ENCODE measurements at regions not wholly inside any gene's neighbourhood (a gene's known extent, or its start where the extent isn't known, plus 50 kb on each side); places are given as distances from the start of the nearest gene placed in this dataset.

DNA sequence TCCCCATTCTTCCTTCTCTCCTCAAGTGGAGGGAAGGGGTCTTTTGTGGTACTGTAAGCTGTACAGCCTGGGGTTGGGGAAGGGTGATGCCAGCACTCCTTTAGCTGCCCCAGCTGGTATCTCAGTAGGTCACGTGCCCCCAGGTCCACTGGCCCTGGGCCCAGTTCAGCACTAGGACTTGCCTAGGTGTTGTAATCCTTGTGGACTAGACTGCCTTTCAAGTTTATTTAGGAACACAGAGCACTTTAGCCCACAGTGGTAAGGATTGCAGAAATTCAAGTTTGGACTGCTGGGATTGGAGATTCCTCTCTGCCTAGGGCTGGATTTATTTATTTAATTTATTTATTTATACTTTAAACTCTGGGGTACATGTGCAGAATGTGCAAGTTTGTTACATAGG, 569.6 kb downstream of the AACS start:
- H3K9ac ChIP-seq (ENCODE audit: low read length), result no peak overlapping the region
- Mint-ChIP-seq H3K9me3 (ENCODE audit: insufficient read depth) (no peaks in the 10 kb centered on the region), H3K4me1 (no peaks in the 10 kb centered on the region), H3K27ac (no peak overlapping the region), H3K4me3 (no peak overlapping the region), H3K27me3 (peaks cover 4% of the 10 kb centered on the region)
- TF ChIP-seq, protein P1, sequence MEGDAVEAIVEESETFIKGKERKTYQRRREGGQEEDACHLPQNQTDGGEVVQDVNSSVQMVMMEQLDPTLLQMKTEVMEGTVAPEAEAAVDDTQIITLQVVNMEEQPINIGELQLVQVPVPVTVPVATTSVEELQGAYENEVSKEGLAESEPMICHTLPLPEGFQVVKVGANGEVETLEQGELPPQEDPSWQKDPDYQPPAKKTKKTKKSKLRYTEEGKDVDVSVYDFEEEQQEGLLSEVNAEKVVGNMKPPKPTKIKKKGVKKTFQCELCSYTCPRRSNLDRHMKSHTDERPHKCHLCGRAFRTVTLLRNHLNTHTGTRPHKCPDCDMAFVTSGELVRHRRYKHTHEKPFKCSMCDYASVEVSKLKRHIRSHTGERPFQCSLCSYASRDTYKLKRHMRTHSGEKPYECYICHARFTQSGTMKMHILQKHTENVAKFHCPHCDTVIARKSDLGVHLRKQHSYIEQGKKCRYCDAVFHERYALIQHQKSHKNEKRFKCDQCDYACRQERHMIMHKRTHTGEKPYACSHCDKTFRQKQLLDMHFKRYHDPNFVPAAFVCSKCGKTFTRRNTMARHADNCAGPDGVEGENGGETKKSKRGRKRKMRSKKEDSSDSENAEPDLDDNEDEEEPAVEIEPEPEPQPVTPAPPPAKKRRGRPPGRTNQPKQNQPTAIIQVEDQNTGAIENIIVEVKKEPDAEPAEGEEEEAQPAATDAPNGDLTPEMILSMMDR (IDR thresholded peaks at IDR 0.05), result no peak
- TF ChIP-seq EZH2 (IDR thresholded peaks at IDR 0.05; ENCODE audit: borderline replicate concordance, insufficient read depth, low read depth, low read length, poor library complexity, severe bottlenecking), result no peak
- ATAC-seq (ENCODE audit: low read depth) (no peak), DNase-seq (no peak)
- H4K20me1 ChIP-seq (ENCODE audit: control insufficient read depth, insufficient read depth, low read length, poor library complexity, severe bottlenecking), result no peaks in the 10 kb centered on the region
- H3K79me2 ChIP-seq (ENCODE audit: control insufficient read depth, insufficient read depth, low read length), result no peaks in the 10 kb centered on the region
- WGBS (ENCODE audit: insufficient coverage), result 93% methylated on average over 1 of the region's 1 CpG
- H3K27me3 ChIP-seq (replicated peaks in 1 of 4; ENCODE audit: control extremely low read depth in 1 of 4, control insufficient read depth in 3 of 4, insufficient read depth in 4 of 4, low read length in 3 of 4), result no peaks in the 10 kb centered on the region
- H3K4me3 ChIP-seq (ENCODE audit: control extremely low read depth in 1 of 5, extremely low read depth in 1 of 5, insufficient read depth in 1 of 5, low read depth in 2 of 5, low read length in 4 of 5), result no peak overlapping the region
- no peak overlapping the region for H3K4me2 ChIP-seq (replicated peaks; ENCODE audit: low read depth, low read length, poor library complexity, severe bottlenecking)
- no peaks in the 10 kb centered on the region for H3K4me1 ChIP-seq (ENCODE audit: control insufficient read depth in 2 of 2, insufficient read depth in 2 of 2, low read length in 2 of 2)
- CTCF ChIA-PET, result no interaction called here
- H2AFZ ChIP-seq (ENCODE audit: insufficient read depth, low read depth, low read length, poor library complexity, severe bottlenecking), result no peak overlapping the region
- no peaks in the 10 kb centered on the region for H3K36me3 ChIP-seq (replicated peaks in 1 of 2; ENCODE audit: control extremely low read depth in 1 of 2, control insufficient read depth in 1 of 2, extremely low read depth in 1 of 2, insufficient read depth in 2 of 2, low read length in 1 of 2)
- H3K27ac ChIP-seq (ENCODE audit: low read length in 2 of 2), result no peak overlapping the region
- intact Hi-C loops (cut with micrococcal nuclease), result no loop called here
- POLR2A ChIA-PET, result no interaction called here
- H3K9me3 ChIP-seq (ENCODE audit: control extremely low read depth in 1 of 3, control insufficient read depth in 2 of 3, insufficient read depth in 1 of 3, low read length in 2 of 3), result peaks cover 0 to 7% (median 0%) of the 10 kb centered on the region in 3 donors

- Mint-ChIP-seq H3K27me3 (peaks cover 4% of the 10 kb centered on the region), H3K4me1 (no peaks in the 10 kb centered on the region), H3K4me3 (no peak overlapping the region), H3K27ac (no peak overlapping the region), H3K9me3 (ENCODE audit: insufficient read depth) (no peaks in the 10 kb centered on the region)
- DNase-seq (no peak), ATAC-seq (ENCODE audit: low read depth) (no peak)
- Histone ChIP-seq H3K79me2 (ENCODE audit: control insufficient read depth, insufficient read depth, low read length) (no peaks in the 10 kb centered on the region), H3K4me1 (ENCODE audit: control insufficient read depth in 2 of 2, insufficient read depth in 2 of 2, low read length in 2 of 2) (no peaks in the 10 kb centered on the region), H3K4me3 (ENCODE audit: control extremely low read depth in 1 of 5, extremely low read depth in 1 of 5, insufficient read depth in 1 of 5, low read depth in 2 of 5, low read length in 4 of 5) (no peak overlapping the region), H3K27ac (ENCODE audit: low read length in 2 of 2) (no peak overlapping the region), H3K9ac (ENCODE audit: low read length) (no peak overlapping the region), H3K36me3 (replicated peaks in 1 of 2; ENCODE audit: control extremely low read depth in 1 of 2, control insufficient read depth in 1 of 2, extremely low read depth in 1 of 2, insufficient read depth in 2 of 2, low read length in 1 of 2) (no peaks in the 10 kb centered on the region), H4K20me1 (ENCODE audit: control insufficient read depth, insufficient read depth, low read length, poor library complexity, severe bottlenecking) (no peaks in the 10 kb centered on the region), H3K9me3 (ENCODE audit: control extremely low read depth in 1 of 3, control insufficient read depth in 2 of 3, insufficient read depth in 1 of 3, low read length in 2 of 3) (peaks cover 0 to 3% (median 0%) of the 10 kb centered on the region in 3 donors), H2AFZ (ENCODE audit: insufficient read depth, low read depth, low read length, poor library complexity, severe bottlenecking) (no peak overlapping the region), H3K4me2 (replicated peaks; ENCODE audit: low read depth, low read length, poor library complexity, severe bottlenecking) (no peak overlapping the region), H3K27me3 (replicated peaks in 1 of 4; ENCODE audit: control extremely low read depth in 1 of 4, control insufficient read depth in 3 of 4, insufficient read depth in 4 of 4, low read length in 3 of 4) (no peaks in the 10 kb centered on the region)
- no peak for TF ChIP-seq EZH2 (IDR thresholded peaks at IDR 0.05; ENCODE audit: borderline replicate concordance, insufficient read depth, low read depth, low read length, poor library complexity, severe bottlenecking)
- TF ChIP-seq, protein P1 (IDR thresholded peaks at IDR 0.05), result no peak
- intact Hi-C loops (cut with micrococcal nuclease), result no loop called here
- CTCF ChIA-PET, result no interaction called here
- POLR2A ChIA-PET, result no interaction called here
- WGBS (ENCODE audit: insufficient coverage), result 91% methylated on average over 13 of the region's 13 CpGs
Observed at GRCh38 chr12:125639826-125640225, 574.6 kb downstream of the AACS start.

Data from B cell (primary cell).